ENCODE measurements at regions not wholly inside any gene's neighbourhood (a gene's known extent, or its start where the extent isn't known, plus 50 kb on each side); places are given as distances from the start of the nearest gene placed in this dataset.

DNA sequence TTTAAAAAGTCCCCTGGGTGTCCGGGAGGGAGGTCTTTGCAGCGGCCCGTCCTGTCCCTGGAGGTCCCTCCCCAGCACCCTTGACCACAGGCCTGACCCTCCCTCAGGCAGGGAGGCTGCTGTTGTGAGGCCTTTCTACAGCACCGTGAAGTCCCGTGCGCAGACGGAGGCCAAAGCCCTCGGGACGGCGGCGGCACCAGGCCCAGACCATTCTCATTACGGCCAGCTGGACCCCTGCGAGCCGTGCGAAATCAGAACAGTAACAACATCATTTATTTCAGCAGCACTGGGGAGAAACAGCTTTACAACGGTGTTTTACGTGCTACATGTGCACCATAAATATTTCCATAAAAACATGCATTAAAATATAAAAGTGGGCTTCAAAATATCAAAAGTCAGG, 101.4 kb upstream of the ACTRT2 start:
- DNase-seq: no peak

DNA sequence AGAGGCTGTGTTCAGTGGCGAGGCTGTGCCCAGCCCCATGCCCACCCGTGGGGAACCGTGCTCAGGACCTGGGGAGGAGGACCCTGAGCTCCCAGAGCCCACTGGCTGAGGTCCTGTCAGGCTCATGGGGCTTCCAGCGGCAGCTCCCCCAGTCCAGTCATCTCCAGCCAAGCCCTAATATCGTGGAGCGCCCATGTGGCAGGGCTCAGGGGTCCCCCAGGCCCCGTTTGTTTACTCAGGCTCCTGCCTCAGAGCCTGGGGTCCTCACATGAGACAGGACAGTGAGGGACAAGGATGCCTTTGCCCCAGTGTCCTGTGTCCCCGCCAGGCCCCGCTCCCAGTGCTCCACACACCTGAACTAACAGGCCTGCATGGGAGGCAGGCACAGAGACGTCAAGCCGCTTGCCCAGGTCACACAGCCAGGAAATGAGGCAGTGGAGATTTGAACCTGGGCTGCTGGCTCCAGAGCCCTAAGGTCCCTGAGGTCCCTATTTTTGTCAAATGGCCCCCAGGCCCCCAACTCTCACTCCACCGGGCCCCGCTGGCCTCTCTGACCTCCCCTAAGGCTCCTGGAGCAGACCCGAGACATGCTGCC, 100.7 kb upstream of the ACTRT2 start:
- no peak for DNase-seq

DNA sequence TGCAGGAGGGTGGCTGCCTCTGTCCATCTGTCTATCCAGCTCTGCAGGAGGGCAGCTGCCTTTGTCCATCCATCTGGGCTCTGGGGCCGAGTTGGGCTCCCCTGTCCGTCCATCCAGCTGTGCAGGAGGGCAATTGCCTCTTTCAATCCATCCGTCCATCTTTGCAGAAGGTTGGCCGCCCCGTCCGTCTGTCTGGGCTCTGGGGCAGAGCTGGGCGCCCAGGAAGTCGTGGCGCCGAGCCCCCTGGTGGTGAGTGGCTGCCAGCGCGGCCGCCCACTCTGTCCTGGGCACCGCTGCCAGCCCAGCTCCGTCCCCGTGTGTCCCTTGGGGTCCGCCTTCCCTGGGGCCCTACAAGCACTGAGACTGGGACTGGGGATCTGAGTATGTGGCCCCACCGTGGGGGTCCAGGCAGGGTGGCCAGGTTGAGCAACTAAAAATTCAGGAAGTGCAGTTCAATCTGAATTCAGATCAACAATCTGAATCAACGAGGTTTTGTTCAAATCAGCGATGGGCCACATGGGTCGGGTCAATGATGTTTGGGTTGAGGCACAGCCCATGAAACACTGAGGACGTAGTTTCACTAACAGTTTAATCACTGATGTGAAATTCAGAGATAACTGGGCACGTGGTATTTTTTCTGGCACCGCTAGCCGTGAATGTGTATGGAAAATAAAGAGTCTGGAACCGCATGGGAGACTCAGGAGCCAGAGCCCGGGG, 99.1 kb upstream of the ACTRT2 start:
- DNase-seq: no peak

DNA sequence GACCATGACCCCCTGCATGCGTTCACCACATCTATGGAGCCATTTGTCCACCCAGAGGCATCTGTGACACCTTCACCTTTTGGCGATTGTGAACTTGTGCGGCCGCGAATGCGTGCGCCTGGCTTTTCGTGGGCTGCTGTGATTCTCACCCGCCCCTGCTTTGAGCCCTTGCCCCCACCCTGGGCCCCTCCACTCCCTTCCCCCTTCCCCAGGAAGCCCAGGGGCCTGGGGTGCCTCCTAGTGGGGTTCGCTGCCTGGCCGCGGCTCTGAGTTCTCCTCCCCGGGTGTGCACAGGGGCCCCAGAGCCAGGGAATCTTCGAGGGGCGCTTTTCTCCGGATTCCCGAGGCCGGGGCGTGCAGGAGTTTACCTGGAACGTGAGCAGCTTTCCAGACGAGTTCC, 97.9 kb upstream of the ACTRT2 start:
- DNase-seq: no peak

DNA sequence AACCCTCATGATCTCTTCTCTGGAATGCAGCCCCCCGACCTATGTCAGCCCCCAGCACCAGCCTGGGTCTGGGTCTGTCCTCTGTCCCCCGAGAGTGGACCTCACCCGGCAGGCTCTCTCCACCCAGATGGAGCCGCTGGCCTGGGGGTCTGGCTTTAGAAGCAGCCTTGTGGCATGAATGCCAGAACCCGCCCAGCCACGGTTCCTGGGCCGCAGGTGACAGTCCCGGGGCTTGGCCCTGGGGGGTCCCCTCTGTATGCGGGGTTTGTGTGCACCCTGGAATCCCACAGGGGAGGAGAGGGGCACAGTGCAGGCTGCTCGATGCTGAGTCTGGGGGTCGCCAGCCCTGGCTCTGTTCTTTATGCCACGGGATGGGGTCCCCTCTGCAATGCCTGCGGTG, 96.0 kb upstream of the ACTRT2 start:
- DNase-seq: no peak

DNA sequence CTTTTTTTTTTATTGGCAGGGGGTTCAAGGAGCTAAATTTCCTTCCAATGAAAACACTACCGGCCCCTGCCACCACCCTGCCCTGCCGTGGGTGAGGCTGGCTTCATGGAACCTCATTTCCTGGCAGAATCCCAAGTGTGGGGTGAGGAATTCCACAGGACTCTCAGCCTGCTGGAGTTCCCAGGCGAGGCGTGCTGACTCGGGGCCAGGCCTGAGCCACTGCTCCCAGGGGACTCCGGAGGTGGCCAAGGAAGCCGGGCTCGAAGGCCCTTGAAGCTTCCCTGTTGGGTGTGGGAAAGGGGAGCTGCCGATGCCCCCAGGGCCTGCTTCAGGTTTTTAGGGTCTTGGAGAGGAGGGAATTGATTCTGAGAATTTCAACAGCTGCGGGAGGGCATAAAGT, 95.3 kb upstream of the ACTRT2 start:
- no peak for DNase-seq

DNA sequence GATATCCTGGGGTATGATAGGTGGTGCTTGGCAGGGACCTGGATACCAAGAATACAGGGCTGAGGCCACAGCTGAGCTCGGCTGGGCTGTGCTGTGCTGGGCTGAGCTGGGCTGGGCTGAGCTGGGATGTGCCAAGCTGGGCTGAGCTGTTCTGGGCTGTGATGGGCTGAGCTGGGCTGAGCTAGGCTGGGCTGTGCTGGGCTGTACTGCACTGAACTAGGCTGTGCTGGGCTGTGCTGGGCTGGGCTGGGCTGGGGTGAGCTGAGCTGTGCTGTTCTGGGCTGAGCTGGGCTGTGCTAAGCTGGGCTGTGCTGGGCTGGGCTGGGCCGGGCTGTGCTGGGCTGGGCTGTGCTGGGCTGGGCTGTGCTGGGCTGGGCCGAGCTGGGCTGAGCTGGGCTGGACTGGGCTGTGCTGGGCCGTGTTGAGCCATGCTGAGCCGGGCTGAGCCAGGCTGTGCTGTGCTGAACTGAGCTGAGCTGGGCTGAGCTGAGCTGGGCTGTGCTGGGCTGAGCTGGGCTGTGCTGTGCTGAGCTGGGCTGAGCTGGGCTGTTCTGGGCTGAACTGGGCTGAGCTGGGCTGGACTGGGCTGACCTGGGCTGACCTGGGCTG, 94.7 kb upstream of the ACTRT2 start:
- no peak for DNase-seq

DNA sequence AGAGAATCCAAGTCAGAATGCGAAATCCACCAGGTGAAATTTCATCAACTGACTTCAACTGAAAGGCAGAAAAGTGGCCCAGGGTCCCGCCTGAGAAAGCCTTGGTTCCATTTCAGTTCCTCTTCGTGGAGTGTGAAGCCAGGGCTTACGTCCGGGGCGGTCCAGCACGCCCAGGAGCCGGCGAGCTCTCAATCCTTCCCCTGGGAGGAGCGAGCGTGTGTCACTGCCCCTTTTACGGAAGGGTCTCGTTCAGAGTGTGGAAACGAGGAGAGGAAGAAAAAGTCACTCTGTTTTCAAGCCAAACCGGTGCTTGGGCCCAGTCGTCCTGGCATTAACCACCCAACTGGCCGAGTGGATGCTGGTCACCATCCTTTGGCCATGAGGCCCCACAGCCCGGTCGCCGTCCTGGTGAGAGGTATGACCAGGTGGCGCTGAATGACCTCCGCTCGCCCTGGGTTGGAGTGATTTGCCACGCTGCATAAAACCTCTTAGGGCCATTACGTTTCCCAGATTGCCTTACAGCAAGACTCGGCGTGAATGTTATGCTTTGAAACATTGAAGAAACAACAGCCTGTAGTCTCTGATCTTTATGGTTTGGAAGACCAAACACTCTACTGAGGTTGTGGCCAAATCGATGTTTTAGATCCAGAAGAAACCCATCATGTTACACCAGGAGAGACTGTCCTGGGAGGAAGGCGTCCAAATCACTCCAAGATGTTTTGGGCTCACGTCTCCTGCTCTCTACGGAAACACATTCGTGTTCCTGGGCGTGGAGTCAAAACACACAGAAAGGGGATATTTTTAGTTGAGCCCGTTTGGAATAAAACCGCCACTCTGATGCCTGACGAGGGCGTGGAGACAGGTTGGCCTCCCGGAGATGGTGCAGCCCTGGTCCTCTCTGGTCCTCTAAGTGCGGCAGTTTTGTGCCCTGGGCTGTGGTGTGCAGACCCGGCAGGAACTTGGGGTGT, 93.6 kb upstream of the ACTRT2 start:
- DNase-seq: no peak

DNA sequence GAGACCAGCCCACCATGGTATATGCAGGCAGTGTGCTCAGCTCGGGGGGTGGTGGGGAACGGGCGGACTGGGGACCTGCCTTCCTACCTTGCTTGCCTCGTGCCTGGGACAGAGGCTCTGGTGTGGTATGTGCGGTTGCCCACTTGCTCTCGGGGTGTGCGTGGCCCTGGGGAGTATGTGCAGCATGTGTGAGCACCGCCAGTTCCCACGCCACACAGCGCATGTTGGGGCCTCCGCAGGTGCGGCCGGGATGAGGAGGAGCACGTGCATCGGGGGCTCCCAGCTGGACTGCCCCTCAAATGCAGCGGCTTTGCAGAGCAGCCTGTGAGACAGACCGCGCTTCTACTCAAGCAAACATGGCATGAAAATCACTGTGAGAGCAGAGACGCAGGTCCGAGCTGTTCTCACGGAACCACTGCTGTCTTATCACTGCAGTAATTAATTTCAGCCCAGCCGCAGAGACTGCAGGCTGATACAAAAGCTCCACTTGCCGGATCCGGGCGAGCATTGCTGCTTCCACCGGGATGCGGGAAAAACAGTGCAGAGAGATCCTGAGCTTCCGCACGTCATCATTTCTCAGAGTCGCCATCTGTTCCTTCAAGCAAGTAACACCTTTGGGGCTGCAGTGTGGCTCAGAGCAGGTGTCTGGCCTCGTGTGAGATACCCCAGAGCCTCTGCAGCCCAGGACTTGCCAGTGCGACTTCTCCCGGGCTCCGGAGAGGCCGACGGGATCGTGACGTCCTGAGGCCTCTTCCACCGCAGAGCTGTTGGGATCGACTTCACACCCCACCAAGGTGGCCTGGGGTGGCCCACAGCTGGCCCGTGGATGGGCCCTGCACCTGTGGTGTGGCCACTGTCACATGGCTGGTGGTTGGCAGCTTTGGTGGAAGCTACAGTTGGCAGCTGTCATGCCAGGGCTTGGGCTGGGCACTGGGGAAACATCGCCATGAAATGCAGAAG, 92.6 kb upstream of the ACTRT2 start:
- no peak for DNase-seq

DNA sequence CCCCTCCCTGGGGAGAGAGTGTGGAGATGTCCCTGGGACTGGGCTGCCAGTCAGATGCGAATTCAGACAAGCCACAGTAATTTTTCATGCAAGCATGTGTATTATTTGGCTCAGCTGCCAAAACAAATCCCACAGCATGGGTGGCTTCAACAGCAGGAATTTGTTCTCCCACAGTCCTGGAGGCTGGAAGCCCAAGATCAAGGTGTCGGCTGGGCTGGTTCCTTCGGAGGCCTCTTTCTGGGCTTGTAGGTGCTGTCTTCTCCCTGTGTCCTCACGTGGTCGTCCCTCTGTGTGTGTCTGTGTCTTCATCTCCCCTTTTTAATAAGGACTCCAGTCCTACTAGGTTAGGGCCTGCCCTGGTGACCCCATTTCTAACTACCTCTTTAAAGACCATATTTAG, 91.9 kb upstream of the ACTRT2 start:
- DNase-seq: no peak

DNA sequence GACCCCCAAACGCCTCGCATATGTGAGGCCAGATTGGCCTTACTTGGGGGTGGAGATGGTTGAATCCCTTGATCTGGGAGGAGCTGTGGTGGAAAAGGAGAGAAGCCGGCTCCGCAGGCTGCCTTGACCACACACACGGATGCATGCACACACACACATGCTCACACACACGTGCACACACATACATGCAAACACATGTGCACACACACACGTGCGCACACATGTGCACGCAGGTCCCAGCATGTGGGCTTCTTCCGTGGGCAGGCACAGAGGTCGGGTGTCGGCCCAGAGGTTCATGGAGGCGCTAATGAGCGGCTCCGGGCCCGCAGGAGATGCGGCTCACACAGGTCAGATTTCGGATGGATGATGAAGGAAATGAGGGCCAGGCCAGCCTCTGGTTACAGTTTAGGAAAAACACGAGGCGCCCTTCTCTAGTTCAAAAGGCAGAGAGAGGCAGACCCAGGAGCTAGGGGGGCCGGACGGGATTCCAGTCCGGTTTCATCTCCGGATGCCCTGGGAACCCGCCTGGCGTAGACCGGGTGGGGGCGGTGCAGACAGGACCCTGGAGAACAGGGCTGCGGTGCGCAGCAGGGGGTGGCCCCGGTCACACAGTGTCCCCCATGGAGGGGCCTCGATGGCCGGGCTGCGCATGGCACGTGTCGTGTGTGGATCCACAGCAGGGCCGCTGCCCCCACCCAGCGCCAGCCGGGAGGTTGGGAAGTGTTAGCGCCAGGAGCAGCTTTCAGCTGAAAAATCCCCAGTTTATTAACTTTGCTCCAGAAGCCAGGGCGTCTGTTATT, 91.1 kb upstream of the ACTRT2 start:
- DNase-seq: no peak

DNA sequence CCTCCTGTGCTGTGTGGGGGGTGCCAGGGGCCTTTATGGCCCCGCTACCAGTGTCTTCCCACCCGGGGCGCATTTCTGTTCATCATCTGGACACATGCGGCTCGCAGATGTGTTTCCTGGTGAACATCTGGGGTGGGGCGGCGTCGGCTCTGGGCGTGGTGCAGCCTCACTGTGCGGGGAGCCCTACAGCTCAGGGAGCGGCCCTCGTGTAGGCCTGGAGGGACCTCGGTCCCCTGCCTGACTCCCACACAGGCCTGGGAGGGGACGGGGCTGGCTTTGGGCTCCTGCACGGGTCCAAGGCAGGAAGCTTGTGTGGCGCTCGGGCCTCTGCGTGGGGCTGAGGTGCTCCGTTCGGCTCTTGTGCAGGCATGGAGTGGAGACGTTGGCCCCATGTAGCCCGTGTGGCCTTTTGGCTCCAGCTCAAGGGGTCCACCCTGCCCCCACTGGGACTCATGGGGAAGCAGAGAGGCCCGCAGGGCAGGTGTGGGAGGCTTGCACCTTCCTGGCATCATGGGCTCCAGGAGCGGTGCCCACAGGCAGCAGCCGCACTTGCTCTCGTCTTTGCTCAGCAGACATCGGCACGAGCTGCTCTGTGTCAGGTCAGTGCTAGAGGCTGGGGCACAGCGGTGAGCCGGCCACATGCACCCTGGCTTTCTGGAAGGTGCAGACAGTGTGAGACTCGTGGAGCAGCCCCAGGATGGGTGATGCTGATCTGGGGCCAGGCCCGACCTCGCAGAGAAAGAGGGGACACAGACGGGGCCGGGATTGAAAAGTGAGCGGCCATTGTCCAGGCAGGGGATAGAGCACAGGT, 90.1 kb upstream of the ACTRT2 start:
- DNase-seq: no peak

DNA sequence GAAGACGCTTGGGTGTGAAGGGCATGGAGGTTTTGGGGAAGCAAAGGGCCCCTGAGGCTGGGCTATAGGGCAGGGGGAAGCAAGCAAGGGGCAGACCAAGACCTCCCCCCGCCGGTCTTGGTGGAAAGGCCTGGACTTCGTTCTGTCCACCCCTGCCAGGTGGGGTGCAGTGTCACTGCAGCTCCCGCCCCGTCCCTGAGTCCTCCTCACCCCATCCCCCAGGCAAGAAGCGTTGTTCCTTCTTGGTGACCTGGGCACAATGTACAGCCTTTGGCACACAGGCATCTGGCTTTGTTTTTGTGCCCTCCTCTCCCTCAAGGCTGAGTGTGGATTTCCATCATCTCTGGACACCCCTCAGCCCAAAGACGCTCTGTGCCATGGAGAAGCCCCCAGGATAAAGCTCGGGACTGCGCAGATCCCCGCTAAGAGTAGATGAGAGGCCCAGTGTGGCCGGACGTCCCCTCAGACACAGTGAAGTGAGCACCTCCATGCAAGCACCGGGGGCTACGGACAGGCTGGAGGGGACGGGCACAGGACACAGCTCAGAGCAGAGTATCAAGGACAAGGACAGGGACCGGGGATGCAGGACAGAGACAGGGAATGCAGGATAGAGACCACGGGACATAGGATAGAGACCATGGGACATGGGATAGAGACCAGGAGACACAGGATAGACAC, 89.4 kb upstream of the ACTRT2 start:
- DNase-seq: no peak

DNA sequence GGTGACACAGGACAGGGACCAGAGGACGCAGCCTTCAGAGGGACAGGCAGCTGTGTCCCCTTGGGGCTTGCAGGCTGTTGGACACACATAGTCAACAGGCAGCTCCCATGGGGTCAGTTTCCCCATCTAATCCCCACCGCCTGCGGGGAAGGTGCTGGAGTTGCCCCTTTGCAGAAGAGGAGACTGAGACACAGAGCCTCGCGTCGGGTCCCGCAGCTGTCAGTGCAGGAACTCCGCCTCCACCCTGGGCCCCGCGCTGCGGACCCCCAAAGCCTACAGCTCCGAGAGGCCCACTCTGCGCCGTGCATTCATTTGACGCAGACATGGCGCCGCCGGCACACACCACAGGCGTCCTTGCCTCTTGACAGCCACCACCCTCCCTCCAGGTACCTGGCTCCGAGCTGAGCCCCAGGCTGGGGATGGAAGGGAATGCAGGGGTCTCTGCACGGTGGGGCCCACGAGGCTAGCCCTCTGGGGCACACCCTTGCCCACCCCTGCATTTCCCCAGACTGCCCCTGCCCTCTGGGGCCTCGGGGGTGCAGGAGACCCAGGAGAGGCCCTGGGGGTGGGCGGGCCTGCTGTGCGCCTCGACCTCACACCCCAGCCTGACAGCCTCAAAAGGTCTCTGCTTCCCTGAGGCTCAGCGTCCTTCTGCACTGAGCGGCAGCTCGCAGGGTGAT, 88.5 kb upstream of the ACTRT2 start:
- DNase-seq: no peak

DNA sequence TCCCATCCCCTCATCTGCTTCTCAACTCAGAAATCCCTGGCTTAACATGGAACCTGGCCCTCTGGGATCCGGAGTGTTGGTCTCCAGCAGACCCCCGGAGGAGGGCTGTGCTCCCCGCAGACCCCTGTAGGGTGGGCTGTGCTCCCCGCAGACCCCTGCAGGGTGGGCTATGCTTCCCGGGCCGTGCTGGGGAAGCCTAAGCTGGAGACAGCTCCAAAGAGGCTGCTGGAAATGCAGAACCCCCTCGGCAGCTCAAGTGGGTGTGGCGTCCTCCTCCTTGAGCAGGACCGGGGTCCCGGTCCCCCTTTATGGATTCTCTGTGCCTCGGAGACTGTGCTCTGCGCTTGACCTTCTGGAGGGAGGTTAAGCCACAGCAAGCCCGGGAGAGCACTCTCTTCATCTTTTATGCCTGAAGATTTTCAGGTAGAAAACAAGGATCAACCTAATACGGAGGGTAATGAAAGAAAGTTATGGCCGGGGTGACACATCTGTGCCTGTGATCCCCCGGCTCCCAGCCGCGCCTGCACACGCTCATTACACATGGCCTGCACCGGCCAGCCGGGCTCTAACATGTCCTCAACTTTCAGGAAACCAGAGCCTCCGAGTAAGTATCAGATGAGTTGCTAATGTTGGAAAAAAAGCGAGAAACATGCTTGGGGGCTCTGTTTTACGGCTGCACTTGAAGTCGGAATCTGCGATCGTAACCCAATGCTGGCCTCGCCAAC, 87.7 kb upstream of the ACTRT2 start:
- DNase-seq: no peak

DNA sequence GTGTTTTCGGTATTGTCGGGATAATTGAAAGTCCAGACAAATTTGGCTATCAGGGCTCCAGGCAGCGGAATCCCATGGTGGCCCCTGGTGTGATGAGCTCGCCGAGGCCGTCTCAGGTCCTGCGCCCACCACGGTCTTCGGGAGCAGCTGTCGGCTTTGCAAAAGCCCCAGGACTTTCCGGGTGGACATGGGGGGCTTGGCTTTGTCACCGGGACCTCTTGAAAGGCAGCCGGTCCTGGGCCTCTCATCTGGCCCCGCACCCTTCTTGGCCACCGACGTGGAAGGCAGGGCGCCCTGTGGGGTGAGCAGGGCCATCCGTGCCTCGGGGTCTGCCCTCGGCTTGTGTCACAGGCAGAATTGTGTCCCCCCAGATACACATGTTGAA, 87.1 kb upstream of the ACTRT2 start:
- no peak for DNase-seq

DNA sequence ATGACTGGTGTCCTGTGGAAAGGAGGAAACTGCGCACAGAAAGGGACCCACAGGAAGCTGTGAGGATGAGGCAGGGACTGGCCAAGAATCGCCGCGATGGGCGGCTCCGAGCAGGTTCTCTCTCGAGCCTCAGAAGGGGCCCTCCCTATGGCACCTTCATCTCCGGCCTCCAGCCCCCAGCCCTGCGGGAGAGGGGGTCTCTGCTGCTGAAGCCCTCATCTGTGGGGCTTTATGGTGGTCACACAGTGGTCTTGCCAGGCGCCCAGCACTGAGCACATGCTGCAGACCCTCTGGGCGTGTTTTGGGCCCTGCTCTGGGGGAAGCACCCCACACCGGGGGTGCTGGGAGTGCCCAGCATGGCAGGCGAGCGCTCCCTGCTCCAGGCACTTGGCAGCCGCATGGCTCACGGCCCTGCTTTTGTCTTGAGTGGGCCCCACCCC, 86.6 kb upstream of the ACTRT2 start:
- DNase-seq: no peak

DNA sequence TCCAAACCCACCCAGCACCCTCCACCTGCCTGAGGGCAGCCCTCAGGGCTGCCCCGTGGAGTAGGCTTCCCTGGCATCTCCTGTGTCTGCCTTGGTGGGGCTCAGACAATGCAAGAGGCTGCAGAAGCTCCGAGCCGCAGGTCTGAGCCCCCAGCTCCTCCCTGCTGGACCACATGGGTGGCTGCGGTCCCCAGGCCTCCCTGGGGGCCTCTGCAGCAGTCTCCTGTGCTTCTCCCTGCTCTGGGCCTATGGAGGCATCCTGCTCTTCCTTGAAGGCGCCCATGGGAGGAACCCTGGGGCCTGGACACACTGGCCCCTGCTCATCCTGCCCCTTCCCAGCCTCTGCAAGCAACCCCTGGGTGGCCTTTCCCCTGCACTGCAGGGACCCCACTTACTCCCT, 86.1 kb upstream of the ACTRT2 start:
- no peak for DNase-seq

All from fibroblast of upper back skin (primary cell).